GM21723 (cell line): ENCODE measurements at regions not wholly inside any gene's neighbourhood (a gene's known extent, or its start where the extent isn't known, plus 50 kb on each side); places are given as distances from the start of the nearest gene placed in this dataset.

Experiments used
- ATAC-seq: cut with Tn5 transposase; IDR thresholded peaks from one replicate; pipeline ENCODE4 v1.9.1; 2021; ENCODE audit warnings: mild to moderate bottlenecking, moderate library complexity; ENCODE audit not compliant: unreplicated experiment

DNA sequence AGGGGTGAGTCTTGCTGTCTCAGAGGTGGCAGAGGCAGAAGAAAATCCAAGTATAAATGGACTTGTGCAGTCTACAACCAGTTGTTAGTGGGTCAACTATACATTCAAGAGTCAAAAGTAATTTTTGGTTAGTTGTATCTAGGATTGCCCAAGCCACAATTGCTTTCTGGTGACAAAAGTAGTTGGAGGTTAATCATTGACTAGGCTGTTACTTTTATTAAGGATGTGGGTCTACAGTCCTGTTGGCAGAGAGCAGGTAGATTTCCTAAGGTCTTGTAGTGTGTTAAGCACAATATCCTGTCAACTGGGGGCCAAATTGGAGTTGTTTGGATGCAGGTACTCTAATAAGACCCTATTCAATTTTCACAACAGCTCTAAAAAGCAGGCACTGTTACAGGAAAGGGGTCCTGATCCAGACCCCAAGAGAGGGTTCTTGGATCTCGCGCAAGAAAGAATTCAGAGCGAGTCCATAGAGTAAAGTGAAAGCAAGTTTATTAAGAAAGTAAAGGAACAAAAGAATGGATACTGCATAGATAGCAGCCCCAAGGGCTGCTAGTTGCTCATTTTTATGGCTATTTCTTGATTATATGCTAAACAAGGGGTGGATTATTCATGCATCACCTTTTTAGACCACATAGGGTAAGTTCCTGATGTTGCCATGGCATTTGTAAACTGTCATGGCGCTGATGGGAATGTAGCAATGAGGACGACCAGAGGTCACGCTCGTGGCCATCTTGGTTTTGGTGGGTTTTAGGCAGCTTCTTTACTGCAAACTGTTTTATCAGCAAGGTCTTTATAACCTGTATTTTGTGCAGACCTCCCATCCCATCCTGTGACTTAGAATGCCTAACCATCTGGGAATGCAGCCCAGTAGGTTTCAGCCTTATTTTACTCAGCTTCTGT lies 232.6 kb upstream of the SRRM4 start:
- ATAC-seq = no peak

DNA sequence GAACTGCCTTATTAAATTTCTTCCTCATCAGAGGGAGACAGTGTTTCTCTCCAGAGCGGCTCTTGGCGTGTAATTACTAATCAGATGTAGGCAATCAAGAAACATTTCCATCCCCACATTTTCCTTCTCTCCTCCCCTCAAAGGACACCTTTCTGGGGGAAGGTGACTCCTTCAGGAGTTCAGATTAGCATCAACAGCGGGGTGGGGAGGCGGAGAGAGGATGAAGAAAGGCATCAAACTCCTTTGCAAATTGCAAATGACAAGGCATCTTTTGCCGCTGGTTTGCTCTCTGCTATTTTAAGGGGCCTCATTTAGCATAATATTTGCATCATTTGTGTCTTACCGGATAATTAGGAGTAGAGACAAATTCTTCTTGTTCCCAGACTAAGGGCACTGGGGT lies 231.7 kb upstream of the SRRM4 start:
- ATAC-seq = no peak

DNA sequence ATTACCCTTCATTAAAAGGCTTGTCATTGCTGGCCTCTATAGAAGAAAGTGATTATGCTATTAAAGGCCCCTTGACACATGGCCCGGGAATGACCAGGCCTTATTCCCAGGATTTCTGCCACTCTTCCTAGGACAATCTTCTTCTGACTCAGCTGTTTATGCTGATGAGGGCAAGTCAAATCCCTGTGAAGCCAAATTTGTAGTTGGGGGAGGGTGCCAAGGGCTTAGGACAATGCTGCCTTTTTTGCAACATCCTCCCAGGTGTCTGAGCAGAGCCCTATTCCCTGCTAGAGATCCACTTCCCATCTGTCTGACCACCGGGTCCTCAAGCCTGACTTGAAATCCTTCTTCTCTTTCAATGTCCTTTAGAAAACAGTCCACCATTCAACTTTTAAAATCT lies 230.7 kb upstream of the SRRM4 start:
- ATAC-seq = no peak

DNA sequence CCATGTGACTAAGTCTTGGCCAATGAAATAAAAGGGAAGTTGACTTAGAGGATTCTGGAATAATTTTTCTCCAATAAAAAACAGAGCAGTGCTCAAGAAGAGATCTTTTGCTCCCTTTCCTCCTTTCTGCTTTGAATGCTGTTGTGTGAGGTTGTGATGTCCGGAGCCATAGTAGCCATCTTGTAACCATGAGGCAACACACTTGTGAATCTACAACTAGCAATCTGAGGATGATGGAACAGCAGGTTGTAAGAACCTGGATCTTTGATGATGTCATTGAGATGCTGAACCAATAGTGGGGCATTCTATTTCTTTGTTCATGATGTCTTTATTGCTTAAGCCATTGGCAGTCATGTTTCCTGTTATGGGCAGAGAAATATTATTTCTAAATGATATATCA lies 230.0 kb upstream of the SRRM4 start:
- ATAC-seq = no peak

DNA sequence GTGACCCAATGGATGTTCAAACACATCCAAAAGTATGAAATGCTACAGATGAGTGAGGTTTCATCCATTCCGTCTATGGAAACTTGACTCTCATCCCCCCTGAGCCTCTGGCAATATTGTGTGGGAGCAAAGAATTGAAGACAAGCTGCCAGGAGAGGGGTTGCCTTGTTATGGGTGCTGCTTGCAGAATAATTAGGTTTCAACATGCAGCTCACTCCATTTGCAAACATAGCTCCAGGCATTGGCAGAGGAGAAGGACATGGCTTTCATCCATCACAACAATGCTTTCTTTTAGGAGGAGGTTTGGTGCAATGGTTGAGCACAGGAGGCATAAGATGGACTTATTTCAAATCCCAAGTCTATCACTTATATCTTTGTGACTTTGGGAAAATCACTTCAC lies 220.7 kb upstream of the SRRM4 start:
- ATAC-seq = no peak

DNA sequence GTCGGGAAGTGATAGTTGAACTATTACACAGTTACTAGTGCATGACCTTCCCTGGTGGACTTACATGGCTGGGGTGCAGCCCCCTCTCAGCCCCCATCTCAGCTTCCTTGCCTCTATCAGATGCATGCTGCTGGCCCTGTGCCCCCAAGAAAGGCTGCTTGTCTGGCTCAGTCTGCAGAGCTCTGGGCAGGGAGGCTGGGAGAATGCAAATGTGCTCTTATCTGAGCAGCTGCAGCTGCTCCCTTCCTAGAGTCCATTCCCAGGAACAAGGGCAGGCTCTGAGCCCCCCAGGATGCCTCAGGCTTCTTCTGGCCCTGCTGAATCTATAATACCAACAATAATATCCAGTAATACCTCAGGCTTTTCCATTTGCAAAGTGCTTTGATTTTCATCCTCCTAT lies 218.1 kb upstream of the SRRM4 start:
- no peak for ATAC-seq

DNA sequence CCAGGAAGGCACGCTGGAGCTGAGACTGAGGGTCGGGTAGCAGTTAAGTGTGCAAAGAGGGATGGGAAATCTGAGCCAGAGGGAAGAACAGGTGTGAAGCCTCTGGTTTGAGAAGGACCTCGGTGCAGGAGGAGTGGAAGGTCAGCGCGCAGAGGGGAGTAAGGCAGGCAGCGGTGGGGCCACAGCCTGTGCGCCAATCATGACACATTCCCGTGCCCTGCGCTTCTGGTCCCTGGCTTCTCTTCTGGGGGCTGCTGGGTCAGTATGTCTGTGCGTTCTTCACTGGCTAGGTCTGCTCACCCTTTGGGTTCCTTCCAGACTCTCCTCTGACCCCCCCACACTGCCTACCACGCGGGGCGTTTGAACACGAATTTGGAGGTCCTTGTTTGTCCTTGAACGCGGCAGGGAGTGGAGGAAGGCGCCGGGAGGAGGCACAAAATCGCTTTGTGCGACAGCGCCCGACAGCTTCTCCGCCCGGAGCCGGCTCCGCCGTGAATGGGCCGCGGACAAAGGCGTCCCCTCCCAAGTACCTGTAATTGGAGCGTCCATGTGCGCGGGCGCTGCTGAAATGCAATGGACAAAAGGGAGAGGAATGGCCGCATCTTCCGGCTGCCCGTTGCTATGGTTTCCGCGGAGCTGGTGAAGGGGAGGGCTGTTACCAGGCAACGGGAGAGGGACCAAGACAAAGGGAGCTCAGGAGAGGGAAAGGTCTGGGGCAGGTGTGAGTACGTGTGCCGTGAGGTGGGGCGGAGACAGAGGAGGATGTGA lies 207.2 kb upstream of the SRRM4 start:
- ATAC-seq = no peak

DNA sequence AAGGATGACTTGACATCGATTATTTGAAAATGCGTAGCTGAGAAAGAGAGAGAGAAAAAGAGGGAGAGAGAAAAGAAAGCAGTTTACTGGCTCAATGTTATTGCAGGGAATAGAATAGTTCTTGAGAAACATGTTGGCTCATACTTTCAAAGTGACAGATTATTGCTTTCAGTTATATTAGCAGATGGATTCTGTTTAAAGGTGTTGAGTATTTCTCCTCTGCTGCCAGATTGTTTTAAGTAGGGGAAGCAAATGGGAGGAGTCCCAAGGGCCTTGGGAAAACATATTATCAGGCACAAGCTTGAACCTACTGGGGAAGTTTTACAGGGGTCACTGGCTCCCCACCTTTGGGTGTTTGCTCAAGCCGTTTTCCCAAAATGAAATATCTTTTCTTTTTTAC lies 203.8 kb upstream of the SRRM4 start:
- ATAC-seq = no peak

DNA sequence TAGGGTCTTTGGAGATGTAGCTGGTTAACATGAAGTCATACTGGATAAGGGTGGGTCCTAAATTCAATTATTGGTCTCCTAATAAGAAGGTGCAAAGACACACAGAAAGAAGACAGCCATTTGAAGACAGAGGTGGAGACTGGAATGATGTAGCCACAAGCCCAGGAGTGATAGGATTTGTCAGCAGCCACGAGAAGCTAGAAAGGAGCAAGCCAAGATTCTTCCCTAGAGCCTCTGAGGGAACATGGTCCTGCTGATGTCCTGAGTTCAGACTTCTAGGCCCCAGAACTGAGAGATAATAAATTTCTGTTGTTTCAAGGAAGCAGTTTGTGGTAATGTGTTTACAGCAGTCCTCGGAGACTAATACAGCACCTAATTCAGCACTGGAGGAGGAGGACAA lies 203.3 kb upstream of the SRRM4 start:
- ATAC-seq = no peak

DNA sequence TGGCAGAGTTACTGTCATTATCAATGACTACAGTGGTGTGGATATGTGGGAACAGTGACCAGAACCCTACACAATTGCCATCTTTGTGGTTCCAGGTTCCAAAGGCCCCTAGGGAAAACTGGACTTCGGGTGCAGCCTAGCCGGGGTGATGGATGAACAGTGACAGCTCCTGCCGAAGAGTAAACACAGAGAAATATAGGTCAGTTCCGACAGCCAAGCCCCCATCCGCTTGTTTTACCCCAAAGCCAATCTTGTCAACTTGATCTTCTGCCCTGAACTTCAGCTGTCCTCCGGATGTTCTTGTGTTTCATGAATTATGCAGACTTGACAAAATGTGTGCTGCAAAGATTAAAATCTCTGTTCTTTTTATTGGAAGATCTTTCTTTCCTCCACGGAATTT lies 200.4 kb upstream of the SRRM4 start:
- ATAC-seq = no peak

DNA sequence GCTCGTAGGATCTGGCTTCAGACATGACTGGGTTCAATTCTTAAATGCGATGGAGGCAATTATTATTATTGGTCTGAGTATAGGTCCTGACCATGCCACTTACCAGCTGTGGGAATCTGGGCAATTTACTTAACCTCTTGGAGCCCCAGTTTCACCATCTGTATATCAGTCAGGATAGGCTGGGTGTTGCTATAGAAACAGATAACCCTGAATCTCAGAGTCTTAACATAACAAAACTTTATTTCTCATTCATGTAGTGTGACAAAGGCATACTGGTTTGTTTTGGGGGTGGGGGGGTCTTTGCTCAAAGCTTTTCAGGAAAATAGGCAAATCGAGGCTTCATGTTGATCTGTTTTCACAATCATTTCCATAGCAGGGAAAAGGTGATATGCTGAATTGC lies 199.6 kb upstream of the SRRM4 start:
- no peak for ATAC-seq

DNA sequence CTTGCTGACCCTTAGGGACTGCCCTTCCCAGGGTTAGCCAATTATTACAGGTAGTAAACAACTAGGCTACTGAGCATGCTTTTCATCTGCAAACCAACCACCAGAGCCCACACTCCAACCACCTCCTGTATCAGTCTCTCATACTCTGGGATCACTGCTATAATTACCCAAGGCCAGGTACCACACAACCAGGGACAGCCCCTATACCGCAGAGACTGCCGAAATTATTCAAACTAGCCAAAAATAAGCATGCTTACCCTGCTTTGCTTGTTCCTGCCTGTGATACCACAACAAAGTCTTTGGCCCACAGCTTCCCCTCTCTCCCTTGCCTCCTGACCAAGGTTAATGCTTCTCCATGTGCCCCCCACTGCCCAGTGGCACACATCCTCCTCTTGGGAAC lies 197.6 kb upstream of the SRRM4 start:
- ATAC-seq = no peak

DNA sequence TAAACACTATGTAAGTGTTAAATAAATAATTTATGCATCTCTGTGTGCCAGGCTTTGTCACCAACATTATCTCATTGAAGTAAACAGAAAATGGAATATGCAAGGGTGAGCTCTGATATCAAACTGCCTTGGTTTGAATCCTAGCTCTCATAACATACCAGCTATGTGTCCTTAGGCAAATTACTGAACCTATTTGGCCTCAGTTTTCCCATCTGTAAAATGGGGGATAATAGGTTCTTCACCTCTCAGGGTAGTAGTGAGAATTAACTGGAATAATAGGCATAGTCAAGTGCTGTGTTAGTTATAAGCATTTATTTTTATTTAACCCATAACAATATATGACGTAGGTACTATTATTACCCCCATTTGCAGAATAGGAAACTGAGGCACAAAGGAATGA lies 190.8 kb upstream of the SRRM4 start:
- no peak for ATAC-seq

DNA sequence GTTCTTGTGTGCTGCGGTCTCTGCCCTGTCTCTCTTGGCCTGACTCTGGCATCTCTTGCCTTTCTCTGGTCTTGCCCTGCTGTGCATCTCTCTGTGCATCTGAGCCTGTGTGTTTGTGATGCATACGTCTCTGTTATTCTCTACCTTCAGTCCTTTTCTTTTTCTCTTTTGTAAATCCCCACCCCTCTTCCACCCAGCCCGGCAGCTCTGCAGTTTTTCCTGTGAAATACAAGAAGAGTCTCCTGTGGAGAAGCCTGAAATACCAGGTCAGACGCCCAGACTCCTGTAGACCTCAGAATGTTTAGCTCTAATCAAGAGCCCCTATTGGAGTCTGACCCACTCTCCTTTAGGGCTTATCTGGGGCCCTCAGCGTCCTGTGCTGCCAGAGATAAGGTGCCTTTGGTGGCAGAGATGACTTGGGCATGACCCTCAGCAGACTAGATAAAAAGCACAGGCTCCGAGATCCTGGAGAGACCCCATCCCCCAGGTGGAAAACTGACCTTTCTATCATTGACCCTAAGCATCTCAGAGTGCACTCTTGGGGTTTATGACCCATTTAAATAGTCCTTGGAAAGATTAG lies 167.5 kb upstream of the SRRM4 start:
- no peak for ATAC-seq

DNA sequence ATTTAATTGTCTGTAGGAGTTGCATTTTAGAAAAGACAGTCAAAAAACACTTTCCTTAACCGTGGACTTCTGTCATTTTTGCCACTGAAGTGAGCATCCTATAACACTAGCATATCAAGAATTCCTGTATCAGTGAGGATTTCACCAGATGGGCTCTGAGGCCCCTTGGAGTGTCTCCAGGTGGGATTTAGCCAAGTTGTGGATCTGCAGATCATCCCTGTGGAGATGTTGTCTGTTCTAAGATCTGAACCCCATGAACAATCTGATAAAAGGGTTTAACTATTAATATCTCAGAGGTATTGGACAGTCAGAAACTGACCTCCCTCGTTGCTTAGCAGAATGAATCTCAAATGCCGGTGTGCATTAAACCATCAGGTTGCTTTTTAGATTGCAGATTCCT lies 165.0 kb upstream of the SRRM4 start:
- no peak for ATAC-seq

DNA sequence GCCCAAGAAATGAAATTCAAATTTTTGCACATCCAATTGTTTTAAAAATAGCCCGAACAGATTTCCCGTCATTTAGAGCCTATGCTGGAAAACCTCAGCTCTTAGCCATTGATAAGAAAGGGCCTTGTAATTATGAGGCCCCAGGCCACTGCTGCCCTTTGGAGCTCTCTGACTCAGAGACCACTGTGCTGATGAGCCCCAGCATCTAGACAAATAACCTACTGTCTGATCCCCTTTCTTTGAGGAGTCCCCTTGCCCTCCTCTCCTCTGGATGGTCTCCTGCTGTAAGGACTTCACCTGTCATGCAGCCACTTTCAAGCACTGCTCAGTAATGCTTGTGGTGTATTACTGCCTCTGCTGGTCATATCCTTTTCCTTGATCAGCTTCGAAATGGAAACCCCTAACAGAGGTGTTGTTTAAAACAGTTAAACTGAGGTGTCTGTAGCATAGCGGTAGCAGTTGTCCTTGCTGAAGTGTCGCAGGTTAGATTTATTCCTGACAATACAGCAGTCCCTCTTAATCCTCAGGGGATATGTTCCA lies 159.9 kb upstream of the SRRM4 start:
- ATAC-seq = no peak

DNA sequence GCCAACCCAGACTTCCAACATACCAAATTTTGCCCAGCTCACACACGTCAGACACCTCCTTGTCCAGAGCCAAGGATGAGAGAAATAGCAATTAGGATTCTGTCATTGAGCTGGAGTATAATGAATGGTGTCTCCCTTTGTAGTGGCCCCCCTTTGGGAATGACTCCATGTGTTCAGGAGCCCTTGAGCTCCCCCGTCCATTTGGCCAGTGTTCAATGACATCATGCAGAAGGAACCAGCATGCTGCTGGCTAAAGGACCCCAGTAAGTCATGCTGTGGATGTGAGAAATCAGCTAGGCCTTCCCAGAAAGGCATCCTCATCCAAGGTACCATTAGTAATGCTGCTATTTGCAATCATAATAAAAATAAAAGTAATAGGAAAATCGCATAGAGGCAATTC lies 158.8 kb upstream of the SRRM4 start:
- ATAC-seq = no peak

DNA sequence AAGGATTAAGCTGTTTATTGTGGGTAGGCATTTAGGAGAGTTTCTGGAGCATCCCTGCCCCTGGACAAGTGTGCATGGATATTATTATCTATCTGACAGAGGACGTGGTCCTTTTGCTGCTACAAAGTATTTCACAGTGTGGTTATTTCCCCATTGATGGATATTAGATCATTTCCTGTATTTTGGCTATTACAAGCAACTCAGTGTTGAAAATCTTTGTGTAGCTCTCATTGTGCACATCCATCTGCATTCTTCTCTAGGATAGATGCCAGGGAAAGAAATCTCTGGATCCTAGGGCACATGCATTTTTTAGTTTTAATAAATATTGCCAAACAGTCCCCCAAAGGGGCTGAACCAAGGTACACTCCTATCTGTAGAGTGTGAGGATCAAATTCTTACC lies 154.3 kb upstream of the SRRM4 start:
- ATAC-seq = no peak

DNA sequence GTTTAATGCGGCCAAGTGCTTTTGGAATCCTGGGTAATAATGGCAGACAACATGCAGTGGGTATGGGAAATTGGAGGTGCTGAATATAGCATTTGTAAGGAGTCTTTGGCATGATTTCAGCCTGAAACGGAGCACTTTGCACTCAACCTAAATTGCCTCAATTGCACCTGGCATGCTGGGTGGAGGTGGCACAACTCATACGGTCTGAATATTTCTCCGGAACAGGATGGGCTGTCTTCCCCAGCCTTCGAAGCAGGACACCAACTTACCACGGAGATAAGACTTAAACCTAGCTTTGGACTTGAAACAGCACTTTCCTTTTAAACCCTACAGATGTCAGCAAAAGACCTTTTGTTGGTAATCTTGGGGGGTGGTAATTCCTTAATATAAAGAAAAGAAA lies 153.7 kb upstream of the SRRM4 start:
- ATAC-seq = no peak

DNA sequence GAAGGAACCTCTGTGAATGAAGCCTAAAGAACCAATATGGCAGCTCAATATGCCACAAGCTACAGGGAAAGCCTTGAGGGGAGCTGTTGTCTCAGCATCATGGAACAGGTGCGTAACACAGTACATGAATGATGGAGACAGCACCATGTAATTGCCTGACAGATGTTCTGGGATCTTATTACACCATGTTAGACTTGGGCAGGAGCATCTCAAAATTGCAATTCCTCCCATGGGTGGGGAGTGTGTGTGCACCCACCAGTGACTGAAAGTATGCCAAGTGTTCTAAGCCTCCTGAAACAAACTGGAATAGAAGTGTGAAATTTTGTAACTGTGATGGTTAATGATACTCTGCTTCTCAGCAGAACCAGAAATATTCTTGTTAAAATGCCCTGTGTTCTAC lies 151.0 kb upstream of the SRRM4 start:
- ATAC-seq = no peak

DNA sequence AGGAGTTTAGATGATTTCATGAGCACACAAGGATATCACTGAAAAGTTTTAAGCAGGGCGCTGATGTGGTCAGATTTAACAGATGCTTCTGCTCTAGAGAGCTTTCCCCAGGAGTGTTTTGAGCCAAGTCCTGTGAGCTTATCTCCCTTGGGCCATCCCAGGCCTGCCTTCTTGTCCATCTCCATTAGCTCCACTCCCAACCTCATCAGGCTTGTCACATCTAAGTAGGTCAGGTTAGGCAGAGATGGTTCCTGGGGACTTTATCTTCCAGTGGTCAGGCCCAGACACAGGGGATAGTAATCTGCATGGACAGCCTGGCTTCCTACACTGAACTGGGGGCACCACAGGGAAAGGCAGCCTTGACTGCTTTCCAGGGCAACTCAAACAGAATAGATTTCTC lies 145.4 kb upstream of the SRRM4 start:
- ATAC-seq = no peak

DNA sequence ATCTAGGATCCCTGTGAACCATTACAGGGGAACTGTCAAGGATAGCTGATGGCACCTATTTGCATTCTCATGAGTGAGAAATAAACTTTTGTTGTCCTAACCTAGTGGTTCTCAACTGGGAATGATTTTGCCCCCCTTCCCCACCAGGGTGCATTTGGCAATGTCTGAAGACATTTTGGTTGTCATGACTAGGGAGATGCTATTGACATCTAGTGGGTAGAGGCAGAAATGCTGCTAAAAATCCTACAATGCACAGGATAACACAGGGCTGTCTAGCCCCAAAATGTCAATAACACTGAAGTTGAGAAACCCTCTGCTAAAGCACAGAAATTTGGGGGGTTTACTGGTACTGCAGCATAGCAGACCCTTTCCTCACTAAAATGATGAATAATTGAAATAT lies 140.9 kb upstream of the SRRM4 start:
- no peak for ATAC-seq
